T47D (cell line): ENCODE measurements at regions not wholly inside any gene's neighbourhood (a gene's known extent, or its start where the extent isn't known, plus 50 kb on each side); places are given as distances from the start of the nearest gene placed in this dataset.

Source experiments
- DNase-seq, 2 experiments: peaks; one replicate each; pipeline versions ENCODE4 v3.0.0 to v3.0.0-alpha.2; 2011 to 2012; ENCODE audit warnings: low read depth in 1 of 2, low spot score in 1 of 2
- JUND ChIP-seq: IDR thresholded peaks from 2 replicates; pipeline ENCODE4 v1.6.1; 2012; ENCODE audit warnings: low read depth
- in situ Hi-C: cut with HindIII; loops from 2 replicates; pipeline ENCODE4 v1.10.0; 2016; ENCODE audit warnings: low sequenced_read_pairs, low pct_unique_long_range_greater_than_20kb

DNA sequence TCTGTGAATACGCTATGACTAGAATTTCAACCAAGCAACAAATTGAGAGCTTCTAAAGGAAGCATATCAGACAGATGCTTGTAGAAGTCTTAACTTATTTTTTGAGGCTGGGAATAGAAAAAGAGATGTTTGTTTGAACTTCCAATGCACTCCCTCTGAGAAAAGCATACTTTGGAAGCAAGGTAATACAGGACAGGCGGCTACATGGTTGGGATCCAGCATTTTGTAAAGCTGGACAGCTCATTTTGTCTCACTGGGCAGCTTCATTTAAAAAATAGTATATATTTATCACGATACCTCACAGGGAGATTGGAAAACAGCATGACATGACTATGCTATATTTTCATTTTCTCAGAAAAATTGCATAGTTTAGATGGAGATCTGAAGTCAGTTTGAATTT lies 821.3 kb upstream of the API5 start:
- in situ Hi-C loops, result no loop called here
- DNase-seq, result no peak
- no peak for TF ChIP-seq JUND

DNA sequence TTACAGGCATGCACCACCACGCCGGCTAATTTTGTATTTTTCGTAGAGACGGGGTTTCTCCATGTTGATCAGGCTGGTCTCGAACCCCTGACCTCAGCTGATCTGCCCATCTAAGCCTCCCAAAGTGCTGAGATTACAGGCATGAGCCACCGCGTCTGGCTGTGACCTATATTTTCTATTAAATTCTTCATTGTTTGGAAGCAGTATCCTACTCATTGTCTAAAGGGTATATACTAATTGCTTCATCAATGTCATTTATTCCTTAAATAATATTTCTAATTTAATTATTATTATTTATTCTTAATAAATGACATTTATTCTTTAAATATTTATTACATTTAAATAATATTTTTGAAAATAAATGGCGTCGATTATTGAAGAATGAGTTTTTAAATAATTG lies 817.3 kb upstream of the API5 start:
- in situ Hi-C loops, result no loop called here
- no peak for TF ChIP-seq JUND
- DNase-seq, result no peak

DNA sequence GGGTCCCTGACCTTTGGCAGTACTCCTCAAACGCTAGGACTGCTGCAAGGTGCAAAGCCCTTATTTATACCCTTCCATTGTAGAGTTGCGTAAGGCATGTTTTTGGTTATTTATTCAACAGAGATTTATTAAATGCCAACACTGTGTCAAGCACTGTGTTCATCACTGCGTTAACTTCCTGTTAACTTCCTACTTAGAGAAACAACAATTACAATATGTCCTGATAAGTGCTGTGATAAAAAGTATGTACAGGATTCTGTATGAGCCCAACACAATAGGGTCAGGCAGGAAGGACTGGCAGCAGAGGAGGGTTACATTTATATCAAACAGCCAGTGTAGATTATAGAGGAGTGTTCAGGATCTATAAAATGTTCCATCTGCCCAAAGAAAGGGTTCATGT lies 812.8 kb upstream of the API5 start:
- DNase-seq, result no peak
- no peak for TF ChIP-seq JUND
- in situ Hi-C loops, result no loop called here

DNA sequence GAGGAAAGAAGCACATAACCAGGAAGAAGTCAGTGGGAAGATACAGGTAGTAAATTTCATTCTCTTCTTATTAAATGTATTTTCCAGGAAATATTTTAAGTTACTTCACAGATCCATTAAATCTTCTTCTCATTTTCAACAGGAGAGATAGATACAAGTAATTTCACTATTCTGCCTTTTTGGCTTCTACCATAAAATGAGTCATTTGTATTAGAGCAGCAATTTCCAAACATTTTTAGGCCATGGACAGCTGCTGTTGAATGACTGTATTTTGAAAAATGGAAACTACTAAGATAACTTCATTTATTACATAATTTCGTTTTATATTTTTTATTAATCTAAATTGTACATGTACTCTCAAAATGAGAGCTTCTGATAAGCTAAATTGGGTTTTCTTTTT lies 809.6 kb upstream of the API5 start:
- TF ChIP-seq JUND, result no peak
- in situ Hi-C loops, result no loop called here
- DNase-seq, result no peak

DNA sequence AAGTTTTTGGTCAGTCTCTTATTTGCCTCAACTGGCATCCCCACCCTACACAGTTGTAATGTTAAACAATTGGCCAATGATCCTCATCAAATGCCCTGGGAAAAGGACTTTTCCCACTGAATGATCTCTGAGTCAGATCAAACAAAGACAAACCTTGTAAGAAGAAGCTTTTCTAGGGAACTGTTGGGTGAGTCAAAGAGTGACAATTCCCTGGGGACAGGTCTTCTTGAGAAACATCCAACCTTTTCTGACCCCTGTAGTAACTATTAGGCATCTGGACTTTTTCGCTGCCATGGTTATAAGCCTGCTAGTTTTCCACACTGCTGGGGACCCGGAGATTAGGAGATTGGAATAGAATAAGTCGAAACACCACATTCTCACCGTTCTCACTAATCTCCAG lies 789.8 kb upstream of the API5 start:
- no peak for TF ChIP-seq JUND
- in situ Hi-C loops, result no loop called here
- DNase-seq, result no peak

DNA sequence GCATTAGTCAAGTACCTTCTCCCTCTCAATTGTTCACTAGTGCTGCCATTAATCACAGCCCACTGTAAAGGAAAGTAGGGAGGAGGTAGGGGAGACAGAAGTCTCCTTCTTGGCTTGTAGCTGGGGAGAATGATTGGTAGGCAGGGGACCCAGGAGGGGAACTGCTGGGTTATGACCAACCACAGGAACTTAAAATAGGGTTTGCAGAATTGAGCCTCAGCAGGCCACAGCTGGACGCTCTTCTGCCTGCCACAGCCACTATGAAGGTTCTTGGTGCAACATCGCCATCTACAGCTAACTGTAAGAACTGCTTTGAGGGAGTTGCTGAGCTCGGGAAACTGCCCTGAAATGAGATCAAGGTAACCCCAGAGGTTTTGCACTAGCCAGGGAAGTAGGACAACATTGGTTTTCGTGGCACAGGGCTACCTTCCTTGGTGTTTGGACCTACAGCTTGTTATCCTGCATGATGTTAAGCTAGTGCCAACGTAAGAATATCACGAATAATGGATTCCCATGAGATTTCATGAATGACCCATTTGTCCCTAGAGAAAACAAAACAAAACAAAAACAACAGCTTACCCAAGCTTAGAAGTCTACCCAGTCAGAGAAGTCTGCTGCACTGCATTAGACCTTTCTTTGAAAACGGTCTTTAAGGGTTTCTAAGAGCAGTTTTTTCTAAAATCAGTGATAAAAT lies 787.1 kb upstream of the API5 start:
- DNase-seq, result peak; percentile 27 to 84
- in situ Hi-C loops, result no loop called here
- no peak for TF ChIP-seq JUND

DNA sequence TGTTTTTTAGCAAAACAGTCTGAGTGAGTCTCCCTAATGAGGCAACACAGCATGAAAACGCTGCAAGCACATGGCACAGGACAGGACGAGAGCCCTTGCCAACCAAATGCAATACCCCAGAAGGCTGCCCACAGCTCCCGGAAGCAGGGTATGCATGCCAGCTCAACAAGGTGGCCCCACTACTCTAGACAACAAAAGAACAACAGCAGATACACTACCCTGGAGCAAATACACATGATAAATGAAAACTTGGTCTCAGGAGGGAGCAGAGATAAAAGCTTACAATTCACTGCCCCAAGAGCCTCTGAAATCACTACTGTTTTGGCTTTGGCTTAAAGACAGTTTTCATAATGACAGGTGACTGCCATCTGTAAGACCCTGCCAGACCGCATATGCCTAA lies 785.4 kb upstream of the API5 start:
- no peak for DNase-seq
- TF ChIP-seq JUND, result no peak
- in situ Hi-C loops, result no loop called here

DNA sequence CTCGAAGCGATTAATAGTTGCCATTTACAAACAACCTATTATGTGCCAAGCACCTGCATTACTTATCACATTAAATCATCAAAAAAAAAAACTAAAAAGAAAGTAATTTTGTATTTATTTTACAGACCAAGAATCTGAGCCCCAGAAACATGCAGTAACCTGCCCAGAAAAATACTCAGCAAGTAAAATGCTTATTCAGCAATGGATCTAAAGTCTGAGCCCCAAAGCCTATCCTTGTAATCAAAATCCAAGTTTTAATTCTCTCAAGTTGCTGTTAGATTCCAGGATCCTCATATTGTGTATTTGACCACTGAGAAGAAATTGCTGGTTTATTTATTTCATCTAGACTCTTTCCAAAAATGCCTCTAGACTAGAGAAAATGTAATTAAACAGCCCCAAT lies 783.3 kb upstream of the API5 start:
- no peak for DNase-seq
- in situ Hi-C loops, result no loop called here
- no peak for TF ChIP-seq JUND

DNA sequence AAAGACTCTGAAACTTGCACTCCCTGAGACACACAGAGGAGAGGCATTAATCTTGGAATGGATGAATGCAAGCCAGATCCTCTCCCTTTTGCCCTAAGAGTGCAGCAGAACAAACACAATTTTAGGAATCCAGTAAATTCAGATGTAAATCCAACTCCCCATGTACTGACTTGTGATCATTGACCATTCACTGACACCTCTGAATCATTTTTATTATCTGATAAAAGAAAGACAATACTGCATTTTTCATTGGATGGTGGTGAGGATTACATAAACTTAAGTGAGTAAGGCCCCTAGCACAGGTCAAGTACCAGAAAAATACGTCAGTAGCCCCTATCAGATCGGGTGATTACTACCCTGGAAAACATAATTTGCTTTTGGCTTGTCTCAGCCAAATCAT lies 782.9 kb upstream of the API5 start:
- TF ChIP-seq JUND, result no peak
- in situ Hi-C loops, result no loop called here

DNA sequence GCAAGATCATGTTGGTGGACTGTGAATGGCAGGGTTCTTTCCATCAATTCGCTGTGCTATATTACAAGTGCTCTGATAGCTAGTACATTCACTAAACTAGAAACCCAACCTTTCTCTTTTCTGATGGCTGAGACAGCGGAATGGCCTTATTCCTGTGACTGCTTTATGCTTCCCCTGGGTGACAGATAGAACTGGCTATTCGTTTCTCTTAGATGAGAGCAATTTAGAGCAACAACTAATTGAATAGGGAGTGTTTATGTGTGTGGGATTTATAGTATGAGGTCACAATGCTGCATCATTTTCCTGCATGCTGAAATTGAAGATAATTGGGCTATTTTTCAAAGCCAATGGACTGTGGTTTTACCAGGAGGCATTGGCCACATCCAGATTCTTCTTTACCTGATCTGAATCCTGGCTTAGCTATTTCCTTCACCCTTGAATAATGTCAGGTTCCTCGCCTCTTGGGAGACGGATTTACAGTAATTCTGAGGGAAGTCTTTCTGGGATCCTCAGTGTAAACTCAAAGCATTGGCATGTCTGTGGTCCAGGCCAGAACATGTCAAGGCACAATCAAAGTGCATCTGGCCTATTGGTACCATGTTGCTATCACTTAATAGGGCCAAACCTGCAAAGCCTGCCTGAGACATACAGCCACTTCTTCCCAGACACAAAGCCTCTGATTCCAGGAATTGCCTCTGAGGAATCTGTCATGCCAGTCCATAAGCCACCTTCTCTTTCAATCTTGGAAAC lies 775.0 kb upstream of the API5 start:
- in situ Hi-C loops, result no loop called here
- DNase-seq, result no peak
- no peak for TF ChIP-seq JUND

More for the DNA sequence above, 782.9 kb upstream of the API5 start:
- DNase-seq, result no peak

DNA sequence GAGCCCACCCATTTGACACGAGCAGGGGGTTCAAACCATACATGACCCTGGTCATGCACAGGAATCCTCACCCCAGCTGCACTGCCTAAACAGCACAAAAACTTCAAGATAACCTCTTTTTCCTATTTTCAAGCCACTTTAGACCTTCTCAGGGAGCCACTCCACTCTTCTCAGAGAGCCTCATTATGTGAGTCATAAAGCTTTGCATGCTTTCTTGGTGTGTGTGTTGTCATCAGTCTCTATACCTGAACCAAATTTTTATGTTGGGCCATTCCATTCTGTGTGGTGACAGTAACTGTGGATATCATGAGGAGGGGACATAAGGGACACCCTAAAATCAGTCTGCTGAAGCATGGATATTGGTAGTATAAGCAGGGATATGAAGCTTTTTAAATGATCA lies 769.5 kb upstream of the API5 start:
- DNase-seq, result no peak
- in situ Hi-C loops, result no loop called here
- no peak for TF ChIP-seq JUND

DNA sequence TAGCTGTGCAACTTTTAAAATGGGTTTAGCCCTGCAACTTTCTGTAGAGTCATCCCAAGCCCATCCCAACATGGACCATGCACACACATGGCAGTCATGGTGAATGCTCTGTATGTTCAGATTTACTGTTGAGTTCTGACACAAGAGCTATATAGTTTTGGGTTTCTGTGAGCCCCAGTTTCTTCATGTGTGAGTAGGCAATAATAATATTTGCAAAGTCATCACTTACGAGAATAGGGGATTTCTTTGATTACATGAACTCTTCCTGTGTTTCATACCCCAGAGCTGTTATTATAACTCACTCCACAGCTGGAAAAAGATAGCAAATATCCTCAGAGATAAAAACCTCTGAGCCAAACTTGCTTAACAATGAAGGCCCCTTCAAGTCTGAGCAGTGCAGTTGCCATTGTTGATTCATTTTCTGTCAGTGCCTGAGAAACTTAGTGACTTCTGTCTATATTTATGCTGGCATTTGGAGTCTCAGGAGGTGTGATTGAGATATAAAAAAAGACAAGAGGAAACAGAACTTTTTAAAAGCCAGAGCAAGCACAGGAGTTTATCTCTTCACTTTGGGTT lies 767.9 kb upstream of the API5 start:
- in situ Hi-C loops, result no loop called here
- no peak for TF ChIP-seq JUND
- no peak for DNase-seq

DNA sequence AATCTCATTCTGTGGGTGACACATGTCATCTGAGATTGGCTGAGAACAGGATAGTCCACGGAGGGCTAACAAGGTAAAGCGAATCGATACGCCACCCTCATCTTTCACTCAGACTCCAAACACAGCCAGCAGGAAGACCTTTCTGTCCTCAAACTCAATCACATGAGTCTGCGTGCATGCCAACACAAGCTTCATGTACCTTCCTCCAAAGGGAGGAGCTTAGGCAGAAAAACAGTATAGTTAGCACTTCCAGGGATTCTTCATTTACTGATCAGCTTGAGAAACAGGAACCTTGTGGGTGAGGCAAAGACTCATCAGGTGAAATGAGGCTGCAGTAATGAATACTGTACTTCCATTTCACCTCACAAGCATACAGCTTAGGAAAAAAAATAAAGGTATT lies 767.1 kb upstream of the API5 start:
- DNase-seq, result no peak
- in situ Hi-C loops, result no loop called here
- no peak for TF ChIP-seq JUND

DNA sequence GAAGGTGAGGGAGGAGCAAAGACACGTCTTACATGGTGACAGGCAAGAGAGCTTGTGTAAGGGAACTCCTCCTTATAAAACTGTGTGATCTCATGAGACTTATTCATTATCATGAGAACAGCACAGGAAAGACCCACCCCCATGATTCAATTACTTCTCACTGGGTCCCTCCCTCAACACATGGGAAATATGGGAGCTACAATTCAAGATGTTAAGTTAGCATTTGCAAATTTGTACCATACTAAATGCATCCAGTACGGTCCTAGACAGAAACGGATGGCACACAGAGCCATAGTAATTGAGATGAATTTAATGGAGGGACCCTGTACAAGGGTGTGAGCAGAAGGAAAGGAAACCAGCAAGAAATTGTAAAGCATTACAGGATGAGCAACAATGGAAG lies 765.8 kb upstream of the API5 start:
- TF ChIP-seq JUND, result no peak
- in situ Hi-C loops, result no loop called here
- DNase-seq, result no peak
